ENCODE measurements at regions not wholly inside any gene's neighbourhood (a gene's known extent, or its start where the extent isn't known, plus 50 kb on each side); places are given as distances from the start of the nearest gene placed in this dataset.
"Not testable (repeated sequence)": the region's sequence is repeated elsewhere in the genome, so short reads cannot be mapped to it uniquely, and the experiment has no call there.

DNA sequence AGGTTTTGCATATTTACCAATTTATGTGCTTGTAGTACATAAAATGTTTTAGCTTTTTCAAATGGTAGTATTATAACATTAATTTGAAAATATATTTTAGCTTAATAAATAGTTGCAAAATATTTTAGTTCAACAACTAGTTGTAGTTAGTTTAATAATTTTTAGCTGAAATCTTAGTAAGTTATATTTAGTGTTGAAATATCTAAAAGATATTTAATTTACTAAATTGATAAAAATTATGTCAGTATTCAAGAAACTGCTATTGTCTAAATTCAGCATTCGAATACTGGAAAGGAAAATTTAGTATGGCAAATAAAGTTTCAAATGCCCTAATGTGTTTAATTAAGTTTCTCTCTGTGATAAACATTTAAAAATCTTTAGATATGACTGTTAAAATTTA, 754.5 kb upstream of the MIR17HG start:
- no peak for DNase-seq (ENCODE audit: low read depth)

DNA sequence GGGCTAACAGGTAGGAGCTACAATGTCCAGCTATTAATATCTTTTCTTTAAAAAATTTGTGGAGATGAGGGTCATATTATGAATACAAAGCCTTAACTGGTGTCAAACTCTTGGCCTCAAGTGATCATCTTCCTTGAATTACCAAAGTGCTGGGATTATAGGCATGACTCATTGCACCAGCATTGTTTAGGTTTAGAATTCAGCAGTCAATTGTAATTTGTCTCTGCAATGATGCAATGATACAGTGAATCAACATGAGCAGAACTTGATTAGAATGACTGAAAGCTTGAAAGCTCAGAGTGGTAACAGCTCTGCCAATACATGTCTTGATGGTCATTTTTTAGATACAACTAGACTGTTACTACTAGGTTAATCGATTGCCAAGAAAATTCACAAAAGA, 752.8 kb upstream of the MIR17HG start:
- DNase-seq (ENCODE audit: low read depth) = peak; percentile 45

DNA sequence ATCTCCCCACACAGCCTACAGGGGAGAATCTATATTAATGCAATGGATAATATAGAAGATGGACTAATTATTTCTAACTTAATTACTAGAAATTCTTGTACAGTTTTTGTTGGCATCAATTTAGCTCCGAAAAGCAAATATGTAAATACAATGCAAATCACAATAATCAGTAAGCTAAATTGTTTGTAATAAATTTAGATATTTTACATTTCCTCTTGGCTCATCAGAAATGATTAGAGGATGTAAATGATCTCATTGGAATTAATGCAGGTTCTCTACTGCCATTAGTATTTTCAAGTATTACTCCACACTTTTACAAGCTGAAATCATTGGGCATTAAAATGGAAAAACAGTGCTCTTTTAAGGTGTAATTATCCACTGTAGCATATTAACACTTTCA, 741.8 kb upstream of the MIR17HG start:
- no peak for DNase-seq (ENCODE audit: low read depth)

DNA sequence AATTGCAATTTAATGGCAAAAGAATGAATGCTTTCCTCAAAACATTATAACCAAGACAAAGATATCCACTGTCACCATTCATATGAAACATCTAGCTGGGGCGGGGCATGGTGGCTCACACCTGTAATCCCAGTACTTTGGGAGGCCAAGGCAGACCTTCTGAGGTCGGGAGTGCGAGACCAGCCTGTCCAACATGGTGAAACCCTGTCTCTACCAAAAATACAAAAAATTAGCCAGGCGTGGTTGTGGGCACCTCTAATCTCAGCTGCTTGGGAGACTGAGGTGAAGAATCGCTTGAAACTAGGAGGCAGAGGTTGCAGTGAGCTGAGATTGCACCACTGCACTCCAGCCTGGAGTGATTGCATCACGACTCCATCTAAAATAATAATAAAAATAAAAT, 740.6 kb upstream of the MIR17HG start:
- DNase-seq (ENCODE audit: low read depth) = not testable (repeated sequence)

DNA sequence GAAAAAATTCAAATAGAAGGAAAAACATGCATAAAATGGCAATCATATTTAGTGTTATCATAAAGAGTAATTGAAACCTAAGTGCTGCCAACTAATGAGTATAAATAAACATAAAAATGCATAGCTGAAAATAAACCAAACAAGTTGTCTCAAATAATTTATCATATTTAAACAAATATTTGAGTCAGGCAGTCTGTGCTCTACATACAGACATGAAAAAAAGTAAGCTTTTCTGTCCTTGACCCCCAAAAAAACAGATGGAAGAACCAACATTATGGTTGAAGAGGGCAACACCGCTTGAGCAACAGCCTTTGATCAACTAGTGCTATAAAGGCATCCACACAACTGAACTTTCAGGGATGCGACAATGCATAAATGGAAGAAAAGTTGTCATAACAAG, 735.1 kb upstream of the MIR17HG start:
- DNase-seq (ENCODE audit: low read depth) = no peak

DNA sequence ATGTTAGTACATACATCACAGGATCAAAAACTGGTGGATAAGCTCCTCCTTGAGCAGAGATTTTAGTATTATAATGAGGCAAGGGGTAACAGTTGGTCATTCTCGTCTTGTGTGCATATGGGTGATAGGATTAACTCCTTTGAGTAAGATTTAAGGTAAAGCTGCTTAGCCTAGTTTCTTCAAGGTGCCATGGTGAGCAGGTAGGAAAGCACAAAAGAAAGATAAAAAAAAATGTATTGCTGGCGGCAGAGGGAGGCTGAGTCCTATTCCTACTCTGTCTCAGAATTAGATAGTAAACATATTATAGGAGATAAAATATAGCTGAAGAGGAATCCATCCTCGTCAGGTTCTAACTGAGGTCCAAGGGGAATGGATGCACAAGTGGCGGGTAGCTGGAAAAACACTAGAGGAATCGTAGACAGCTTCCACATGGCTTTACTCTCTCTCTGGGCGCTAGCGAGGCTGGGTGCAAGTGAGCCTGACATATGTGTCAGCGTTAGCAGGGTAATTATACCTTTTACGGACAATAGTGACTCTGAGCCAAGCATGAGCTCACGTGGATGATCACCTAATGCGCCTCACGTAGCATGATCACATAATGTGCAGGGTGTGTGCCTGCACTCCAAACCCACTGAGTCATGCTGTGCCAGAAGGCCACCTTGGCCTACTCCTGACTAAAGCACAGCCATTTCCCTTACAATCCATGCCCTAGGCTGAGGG, 734.3 kb upstream of the MIR17HG start:
- DNase-seq (ENCODE audit: low read depth) = no peak

DNA sequence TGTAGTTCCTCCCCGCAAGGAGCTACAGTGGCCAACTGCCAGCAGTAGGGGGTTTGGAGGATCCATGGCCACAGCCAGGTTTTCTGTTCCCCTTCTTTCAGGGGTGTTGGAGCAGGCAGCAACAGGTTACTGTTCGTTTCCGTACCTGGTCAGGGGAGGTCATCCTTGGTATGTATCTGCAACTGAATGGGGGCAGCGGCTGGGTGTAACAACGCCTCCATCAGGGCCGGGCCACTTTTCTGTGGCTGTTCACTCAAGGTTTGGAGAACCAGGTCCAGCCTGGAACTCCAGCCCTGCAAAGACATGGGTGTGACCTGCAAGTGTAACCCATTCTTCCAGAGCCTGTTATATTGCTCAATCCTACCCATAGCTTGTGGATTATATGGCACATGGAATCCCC, 732.3 kb upstream of the MIR17HG start:
- no peak for DNase-seq (ENCODE audit: low read depth)

DNA sequence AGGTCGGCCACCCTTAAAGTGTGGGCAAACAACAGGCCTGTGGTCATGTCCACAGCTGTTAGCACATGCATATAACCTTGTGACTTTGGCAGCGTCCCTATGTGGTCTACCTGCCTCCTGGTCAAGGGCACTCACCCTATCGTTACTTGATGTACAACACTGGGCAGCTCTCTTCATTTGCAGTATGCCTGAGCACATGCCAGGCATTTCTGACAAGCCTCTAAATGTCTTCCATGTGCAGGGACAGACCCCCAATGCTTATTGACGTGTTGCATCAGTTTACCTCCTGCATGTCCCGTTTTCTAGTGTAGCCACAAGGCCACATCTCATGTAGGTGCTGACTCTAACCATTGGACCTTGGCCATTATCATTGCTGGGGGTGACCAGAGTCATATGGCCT, 731.7 kb upstream of the MIR17HG start:
- no peak for DNase-seq (ENCODE audit: low read depth)

DNA sequence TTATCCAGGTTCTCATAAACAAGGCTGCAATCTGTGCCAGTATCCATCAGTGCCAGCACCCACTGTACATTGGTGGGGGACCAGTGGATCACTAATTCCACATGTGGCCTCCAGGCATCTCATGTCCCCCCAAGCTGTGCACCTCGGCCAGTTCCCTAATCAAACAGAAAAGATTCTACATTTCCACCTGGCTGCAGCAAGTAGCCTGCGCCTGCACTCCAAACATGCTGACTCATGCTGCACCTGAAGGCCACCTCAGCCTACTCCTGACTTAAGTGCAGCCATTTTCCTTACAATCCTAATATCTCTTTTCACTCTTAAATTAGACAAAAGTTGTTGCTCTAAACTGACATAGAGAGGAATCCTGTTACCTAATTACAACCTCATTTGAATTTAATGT, 729.4 kb upstream of the MIR17HG start:
- DNase-seq (ENCODE audit: low read depth) = no peak

DNA sequence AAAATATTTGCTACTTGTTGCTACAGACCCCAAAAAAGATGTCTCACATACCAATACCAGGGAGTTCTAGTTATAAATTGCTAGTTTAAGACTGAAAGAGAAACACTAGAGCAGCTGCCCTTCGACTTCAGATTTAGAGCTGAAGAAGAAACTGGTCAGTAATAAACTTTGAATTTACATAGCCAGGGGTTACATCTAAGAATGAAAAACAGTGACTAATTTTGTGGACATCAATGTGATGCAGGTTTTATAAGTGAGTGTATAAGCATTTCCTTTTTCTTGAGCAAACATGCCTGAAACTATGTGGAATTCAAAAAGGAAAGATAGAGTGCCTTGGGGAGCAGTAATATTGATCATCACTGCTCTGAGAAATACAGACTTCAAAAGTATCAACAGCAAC, 724.9 kb upstream of the MIR17HG start:
- DNase-seq (ENCODE audit: low read depth) = peak; percentile 15

DNA sequence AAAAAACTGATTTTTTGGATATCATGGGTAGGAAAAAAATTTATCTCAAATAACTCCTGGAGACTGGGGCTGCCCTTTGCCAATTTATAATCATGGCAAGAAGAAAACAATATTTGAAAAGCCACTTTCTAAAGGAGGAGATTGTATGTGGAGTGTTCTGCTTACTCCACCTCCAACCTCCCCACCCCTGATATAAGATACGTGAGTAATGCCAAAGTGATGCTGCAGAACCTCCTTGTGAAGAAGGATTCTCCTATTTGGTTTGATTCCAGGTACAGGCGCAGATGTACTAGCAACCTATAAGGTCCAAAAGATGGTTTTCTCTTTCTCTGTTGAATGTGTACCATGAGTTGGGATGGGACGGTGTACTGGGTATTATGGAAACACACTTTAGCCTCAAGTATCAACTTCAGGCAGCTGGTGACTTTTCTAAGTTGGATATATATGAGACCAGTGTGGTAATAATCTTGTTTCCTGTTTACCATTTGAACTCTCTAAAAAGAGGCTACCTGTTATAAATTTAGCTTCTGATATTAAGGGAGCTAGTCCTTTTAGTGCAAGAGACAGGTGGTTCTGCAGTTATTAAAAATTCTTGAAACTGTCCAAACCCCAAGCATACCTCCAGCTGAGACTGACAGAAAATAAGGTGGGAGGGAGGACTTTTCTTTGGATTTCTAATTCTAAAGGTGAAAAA, 724.0 kb upstream of the MIR17HG start:
- DNase-seq (ENCODE audit: low read depth) = no peak

DNA sequence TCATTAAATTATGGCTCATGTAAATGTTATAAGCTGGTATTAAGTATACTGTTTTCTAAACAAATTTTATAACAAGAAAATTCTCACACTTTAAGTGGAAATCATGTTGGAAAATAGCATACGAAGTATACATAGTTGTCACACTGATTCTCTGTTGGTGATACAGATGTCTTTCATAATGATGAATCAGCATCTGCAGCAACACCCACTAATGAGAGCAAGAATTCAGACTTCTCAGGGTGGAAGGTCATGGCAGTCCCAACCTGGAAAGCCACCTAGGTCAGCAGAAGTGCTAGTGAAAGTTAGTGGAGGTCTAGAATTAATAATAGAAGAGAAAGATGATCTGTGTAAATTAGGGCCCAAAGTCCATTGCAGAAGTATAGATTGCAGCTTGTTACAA, 719.7 kb upstream of the MIR17HG start:
- no peak for DNase-seq (ENCODE audit: low read depth)

DNA sequence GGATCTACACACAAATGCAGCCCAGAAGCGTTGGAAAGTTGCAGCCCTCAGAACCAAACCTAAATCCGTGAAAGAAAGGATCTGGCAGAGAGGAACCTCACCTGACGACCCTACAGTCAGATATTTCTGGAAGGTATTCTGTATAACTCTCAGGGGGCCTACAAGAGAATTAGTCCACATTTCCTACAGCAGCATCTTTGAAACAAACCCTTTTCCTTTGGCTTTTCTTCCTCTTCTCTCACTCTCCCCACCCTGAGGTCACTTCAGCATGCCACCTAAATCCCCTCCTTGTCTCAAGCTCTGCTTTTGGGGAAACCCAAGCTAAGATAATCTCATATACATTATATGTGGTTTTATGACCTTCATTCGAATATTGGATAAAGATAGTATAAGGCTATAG, 719.0 kb upstream of the MIR17HG start:
- DNase-seq (ENCODE audit: low read depth) = no peak

DNA sequence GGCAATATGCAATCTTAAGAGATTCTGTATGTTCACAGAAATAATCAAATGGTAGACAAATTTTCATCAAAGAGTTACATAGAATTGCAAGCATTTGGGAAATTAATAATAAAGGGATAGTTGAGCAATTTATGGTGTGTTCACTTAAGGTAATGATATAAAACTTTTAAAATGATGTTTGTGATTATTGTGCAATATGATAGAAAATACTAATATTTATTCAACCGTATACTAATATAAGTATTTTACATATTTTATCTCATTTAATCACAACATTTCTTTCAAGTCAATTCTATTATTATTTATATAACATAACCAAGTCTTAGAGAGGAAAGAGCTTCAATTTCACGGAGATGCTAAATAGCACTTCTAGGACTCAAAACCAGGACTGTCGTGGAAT, 716.8 kb upstream of the MIR17HG start:
- no peak for DNase-seq (ENCODE audit: low read depth)

DNA sequence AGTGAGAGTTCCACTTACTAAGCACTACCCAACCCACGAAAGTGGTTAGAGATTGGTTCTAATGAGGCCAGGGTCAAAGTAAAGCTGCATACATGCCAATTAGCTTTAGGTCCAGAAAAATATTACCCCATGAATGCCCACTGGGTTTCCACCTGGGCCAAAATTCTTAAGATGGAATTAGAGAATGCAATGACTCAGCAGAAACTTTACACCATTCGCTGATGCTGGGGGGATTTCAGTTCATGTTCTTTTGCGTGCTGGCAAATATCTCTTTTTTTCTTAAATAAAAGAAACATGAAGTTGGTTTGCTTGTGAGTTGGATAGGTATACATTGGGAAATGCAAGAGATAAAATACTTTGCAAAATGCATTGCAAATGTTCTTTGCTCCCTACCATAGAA, 715.3 kb upstream of the MIR17HG start:
- no peak for DNase-seq (ENCODE audit: low read depth)

DNA sequence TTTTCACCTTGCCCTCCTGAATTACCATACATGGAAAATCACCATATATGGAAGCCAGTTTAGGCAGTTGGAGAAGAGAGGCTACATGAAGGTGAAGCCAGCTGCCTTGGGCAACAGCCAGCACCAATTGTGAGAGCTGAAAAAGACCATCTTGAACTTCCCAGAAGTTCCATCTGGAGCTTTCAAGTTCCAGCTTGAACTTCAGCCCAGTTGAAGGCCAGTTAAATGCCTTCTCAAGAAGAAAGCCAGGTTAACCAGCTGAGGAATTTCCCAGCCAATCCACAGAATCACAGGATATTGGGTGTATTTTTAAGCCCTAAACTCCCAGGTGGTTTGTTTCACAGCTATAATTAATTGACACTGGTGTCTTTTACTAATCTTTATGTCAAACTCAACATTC, 713.6 kb upstream of the MIR17HG start:
- no peak for DNase-seq (ENCODE audit: low read depth)

DNA sequence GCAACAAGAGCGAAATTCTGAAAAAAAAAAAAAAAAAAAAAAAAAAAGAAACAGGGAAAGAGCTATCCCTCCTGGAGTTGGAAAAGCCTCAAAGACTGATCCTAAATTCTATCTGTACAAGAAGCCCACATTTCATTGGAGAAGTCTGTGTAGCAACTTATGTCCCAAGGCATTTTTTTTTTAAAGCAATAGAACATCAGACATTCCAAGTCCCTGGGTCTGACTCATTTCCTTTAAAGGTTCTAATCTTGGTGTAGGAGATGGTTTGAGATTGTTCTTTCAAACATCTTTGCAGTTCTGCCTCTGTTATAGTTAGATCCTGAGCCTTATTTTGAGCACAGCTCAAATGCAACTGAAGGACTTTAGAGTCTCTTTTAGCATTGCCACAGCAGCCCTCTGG, 706.5 kb upstream of the MIR17HG start:
- no peak for DNase-seq (ENCODE audit: low read depth)

DNA sequence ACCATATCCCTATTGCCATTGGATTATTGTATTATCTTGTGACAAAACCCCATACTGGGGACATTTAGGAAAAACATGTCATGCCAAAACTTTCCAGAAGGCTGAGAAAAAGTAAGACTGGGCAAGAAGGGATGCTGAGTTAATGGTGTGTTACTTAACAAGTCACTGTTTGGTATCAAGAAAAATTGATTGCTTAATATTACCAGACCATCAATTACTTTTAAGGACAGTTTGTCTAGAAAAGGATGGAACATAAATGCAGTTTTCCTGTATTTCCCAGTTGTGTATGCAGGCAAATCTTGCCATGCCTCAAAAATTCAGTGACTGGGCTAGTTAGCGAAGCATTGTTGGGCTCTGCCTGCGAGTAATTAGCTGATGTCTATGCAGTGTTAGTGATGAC, 705.6 kb upstream of the MIR17HG start:
- no peak for DNase-seq (ENCODE audit: low read depth)

DNA sequence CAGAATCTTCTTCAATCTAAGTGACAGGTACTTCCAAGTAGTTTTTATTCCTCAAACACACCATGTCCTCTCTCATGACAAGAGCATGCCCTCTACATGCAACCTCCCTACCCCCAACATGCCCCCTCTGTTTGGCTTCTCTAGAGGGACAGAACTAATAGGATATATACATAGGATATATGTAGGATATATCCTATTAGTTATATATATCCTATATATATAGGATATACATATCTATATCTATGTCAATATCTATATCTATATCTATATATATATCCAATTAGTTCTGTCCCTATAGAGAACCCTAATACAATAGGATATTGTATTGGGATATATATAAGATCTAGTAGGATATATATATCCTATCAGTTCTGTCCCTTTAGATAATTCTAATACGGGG, 701.9 kb upstream of the MIR17HG start:
- DNase-seq (ENCODE audit: low read depth) = no peak

DNA sequence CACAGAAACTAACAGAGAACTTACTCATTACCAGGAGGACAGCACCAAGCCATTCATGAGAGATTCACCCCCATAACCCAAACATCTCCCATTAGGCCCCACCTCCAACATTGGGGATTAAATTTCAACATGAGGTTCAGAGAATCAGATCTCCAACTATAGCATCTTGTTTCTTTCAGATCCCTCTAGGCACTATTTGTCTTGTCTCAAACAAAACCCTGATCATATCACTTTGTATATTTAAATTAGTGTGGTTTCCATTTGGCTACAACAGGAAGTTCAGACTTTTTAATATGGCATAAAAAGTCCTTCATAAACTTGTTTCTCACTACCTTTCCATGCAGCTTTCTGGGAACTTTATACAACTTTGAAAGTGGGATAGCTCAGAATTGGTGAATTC, 699.0 kb upstream of the MIR17HG start:
- DNase-seq (ENCODE audit: low read depth) = no peak

DNA sequence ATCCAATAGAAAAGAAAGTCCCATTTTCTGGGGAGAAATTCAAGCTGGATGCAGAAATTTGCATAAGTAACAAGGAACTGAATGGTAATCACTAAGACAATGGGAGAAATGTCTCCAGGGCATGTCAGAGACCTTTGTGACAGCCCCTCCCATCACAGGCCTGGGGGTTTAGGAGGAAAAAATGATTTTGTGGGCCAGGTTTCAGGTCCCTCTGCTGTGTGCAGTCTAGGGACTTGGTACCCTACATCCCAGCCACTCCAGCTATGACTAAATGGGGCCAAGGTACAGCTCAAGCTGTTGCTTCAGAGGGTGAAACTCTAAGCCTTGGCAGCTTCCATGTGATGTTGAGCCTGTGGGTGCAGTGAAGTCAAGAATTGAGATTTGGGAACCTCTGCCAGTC, 695.5 kb upstream of the MIR17HG start:
- no peak for DNase-seq (ENCODE audit: low read depth)

DNA sequence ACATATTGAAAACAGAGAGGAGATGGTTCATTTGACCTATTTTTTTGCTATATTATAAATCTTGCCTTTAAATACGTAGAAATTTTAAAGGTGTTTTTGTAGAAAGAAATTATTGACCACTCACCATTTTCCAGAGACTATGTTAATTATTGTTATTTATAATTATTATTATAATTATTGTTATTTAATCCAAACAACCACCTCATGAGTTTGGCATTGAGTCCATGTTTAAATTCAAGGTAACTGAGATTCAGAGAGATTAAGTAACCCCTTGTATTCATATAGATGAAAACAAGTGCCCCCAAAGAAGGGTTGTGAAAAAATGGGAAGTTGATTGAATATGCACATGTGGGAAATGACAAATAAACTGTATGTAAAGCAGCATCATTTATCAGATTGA, 692.5 kb upstream of the MIR17HG start:
- DNase-seq (ENCODE audit: low read depth) = no peak

DNA sequence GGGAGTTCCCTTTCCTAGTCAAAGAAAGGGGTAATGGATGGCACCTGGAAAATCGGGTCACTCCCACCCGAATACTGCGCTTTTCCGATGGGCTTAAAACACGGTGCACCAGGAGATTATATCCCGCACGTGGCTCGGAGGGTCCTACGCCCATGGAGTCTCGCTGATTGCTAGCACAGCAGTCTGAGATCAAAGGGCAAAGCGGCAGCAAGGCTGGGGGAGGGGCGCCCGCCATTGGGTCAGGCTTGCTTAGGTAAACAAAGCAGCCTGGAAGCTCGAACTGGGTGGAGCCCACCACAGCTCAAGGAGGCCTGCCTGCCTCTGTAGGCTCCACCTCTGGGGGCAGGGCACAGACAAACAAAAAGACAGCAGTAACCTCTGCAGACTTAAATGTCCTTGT, 683.3 kb upstream of the MIR17HG start:
- DNase-seq (ENCODE audit: low read depth) = not testable (repeated sequence)

DNA sequence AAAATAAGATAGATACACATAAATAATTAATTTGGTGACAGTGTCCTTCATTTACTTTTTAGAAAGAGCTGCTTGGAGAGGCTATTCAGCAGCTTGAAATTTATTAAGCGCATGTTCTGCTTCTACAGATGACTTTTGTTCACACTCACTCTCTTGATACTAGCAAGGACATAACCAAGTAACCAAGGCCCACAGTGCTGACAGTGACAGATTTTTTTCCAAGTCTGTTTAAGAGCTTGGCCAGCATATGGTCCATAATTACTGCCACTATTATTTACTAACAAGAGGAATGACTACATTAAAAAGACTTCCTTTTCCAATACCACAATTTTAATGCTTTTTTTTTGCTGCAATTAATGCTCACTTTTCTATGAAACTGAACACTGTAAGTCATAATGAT, 673.7 kb upstream of the MIR17HG start:
- DNase-seq (ENCODE audit: low read depth) = no peak

Measured in HS-5 (cell line).